KMS-11 (cell line): ENCODE measurements at regions not wholly inside any gene's neighbourhood (a gene's known extent, or its start where the extent isn't known, plus 50 kb on each side); places are given as distances from the start of the nearest gene placed in this dataset.

Experiments
- H2AFZ ChIP-seq: fragments of 200-600 bp; sonication (generic); 2 replicates; pipeline ENCODE4 v1.6.1; 2016; ENCODE audit warnings: antibody characterized with exemption, mixed run types, low read depth
- H3K27ac ChIP-seq: fragments of 200-600 bp; sonication (generic); 2 replicates; pipeline ENCODE4 v1.6.1; 2016; ENCODE audit warnings: mild to moderate bottlenecking, mixed run types
- H3K27me3 ChIP-seq: fragments of 200-600 bp; sonication (generic); 2 replicates; pipeline ENCODE4 v1.6.1; 2017; ENCODE audit warnings: mild to moderate bottlenecking, low read depth, mixed run types, moderate library complexity; ENCODE audit not compliant: insufficient read depth
- H3K36me3 ChIP-seq: fragments of 200-600 bp; sonication (generic); 2 replicates; pipeline ENCODE4 v1.6.1; 2017; ENCODE audit warnings: mild to moderate bottlenecking, mixed run types; ENCODE audit not compliant: insufficient read depth
- H3K4me1 ChIP-seq: fragments of 200-600 bp; sonication (generic); 2 replicates; pipeline ENCODE4 v1.6.1; 2016; ENCODE audit warnings: mild to moderate bottlenecking, low read depth, mixed run types; ENCODE audit not compliant: poor library complexity, severe bottlenecking
- H3K4me2 ChIP-seq: fragments of 200-600 bp; sonication (generic); 2 replicates; pipeline ENCODE4 v1.7.0; 2016; ENCODE audit warnings: mild to moderate bottlenecking, mixed run types
- H3K4me3 ChIP-seq: fragments of 200-600 bp; sonication (generic); IDR thresholded peaks from 2 replicates; pipeline ENCODE4 v1.6.1; 2017; ENCODE audit warnings: low read depth, low read length, mixed read lengths; ENCODE audit not compliant: insufficient read depth
- H3K79me2 ChIP-seq: fragments of 200-600 bp; sonication (generic); 2 replicates; pipeline ENCODE4 v1.6.1; 2016; ENCODE audit warnings: low read depth, mixed run types; ENCODE audit not compliant: insufficient read depth
- H3K9ac ChIP-seq: fragments of 200-600 bp; sonication (generic); 2 replicates; pipeline ENCODE4 v1.6.1; 2016; ENCODE audit warnings: mild to moderate bottlenecking, mixed run types
- H4K20me1 ChIP-seq: fragments of 200-600 bp; sonication (generic); 2 replicates; pipeline ENCODE4 v1.6.1; 2016; ENCODE audit warnings: mild to moderate bottlenecking, mixed run types; ENCODE audit not compliant: insufficient read depth
- CTCF ChIP-seq: fragments of 200-600 bp; sonication (generic); conservative IDR thresholded peaks from 2 replicates; pipeline ENCODE4 v1.6.1; 2017; ENCODE audit warnings: low read depth, mild to moderate bottlenecking, antibody characterized with exemption, low read length, moderate library complexity, mixed read lengths

GRCh38 chr12:14280921-14281320, 84.6 kb upstream of the ATF7IP start:
- Histone ChIP-seq H3K36me3 (no peaks in the 10 kb centered on the region), H3K4me2 (no peak overlapping the region), H3K27ac (no peak overlapping the region)

GRCh38 chr12:14281539-14281938, 83.9 kb upstream of the ATF7IP start:
- Histone ChIP-seq H3K27ac (no peak overlapping the region), H4K20me1 (no peaks in the 10 kb centered on the region), H3K4me1 (no peaks in the 10 kb centered on the region), H3K9ac (no peak overlapping the region), H3K79me2 (no peaks in the 10 kb centered on the region), H3K36me3 (no peaks in the 10 kb centered on the region), H3K4me3 (no peak overlapping the region), H3K4me2 (no peak overlapping the region), H2AFZ (no peak overlapping the region), H3K27me3 (no peaks in the 10 kb centered on the region)
- no peak for TF ChIP-seq CTCF

More at GRCh38 chr12:14280921-14281320, 84.6 kb upstream of the ATF7IP start:
- Histone ChIP-seq H3K4me3 (no peak overlapping the region), H3K4me1 (no peaks in the 10 kb centered on the region), H4K20me1 (no peaks in the 10 kb centered on the region), H3K27me3 (no peaks in the 10 kb centered on the region), H3K79me2 (no peaks in the 10 kb centered on the region), H3K9ac (no peak overlapping the region), H2AFZ (no peak overlapping the region)
- no peak for TF ChIP-seq CTCF

- H3K9ac ChIP-seq: no peak overlapping the region
Measured at GRCh38 chr12:14283489-14284144, 81.9 kb upstream of the ATF7IP start.

GRCh38 chr12:14284184-14284722, 81.2 kb upstream of the ATF7IP start:
- Histone ChIP-seq H3K36me3 (no peaks in the 10 kb centered on the region), H4K20me1 (no peaks in the 10 kb centered on the region), H2AFZ (no peak overlapping the region), H3K4me1 (no peaks in the 10 kb centered on the region), H3K27ac (no peak overlapping the region), H3K4me2 (no peak overlapping the region), H3K27me3 (no peaks in the 10 kb centered on the region), H3K9ac (no peak overlapping the region), H3K79me2 (no peaks in the 10 kb centered on the region), H3K4me3 (no peak overlapping the region)
- no peak for TF ChIP-seq CTCF

More at GRCh38 chr12:14283489-14284144, 81.9 kb upstream of the ATF7IP start:
- Histone ChIP-seq H3K79me2 (no peaks in the 10 kb centered on the region), H3K36me3 (no peaks in the 10 kb centered on the region), H3K4me2 (no peak overlapping the region), H3K27me3 (no peaks in the 10 kb centered on the region), H4K20me1 (no peaks in the 10 kb centered on the region), H3K4me3 (no peak overlapping the region), H2AFZ (no peak overlapping the region), H3K4me1 (no peaks in the 10 kb centered on the region), H3K27ac (no peak overlapping the region)
- no peak for TF ChIP-seq CTCF
